OCI-LY7 (cell line): ENCODE measurements at regions not wholly inside any gene's neighbourhood (a gene's known extent, or its start where the extent isn't known, plus 50 kb on each side); places are given as distances from the start of the nearest gene placed in this dataset.

Experiments
- CTCF ChIP-seq: fragments of 200-600 bp; sonication (generic); conservative IDR thresholded peaks from 2 replicates; pipeline ENCODE4 v1.5.1; 2014; ENCODE audit warnings: mild to moderate bottlenecking, antibody characterized with exemption, low read length, moderate library complexity, mixed read lengths
- EZH2phosphoT487 ChIP-seq: fragments of 200-600 bp; sonication (generic); IDR thresholded peaks from 2 replicates; pipeline ENCODE4 v1.6.1; 2018; ENCODE audit warnings: low read depth, borderline replicate concordance, mild to moderate bottlenecking, mixed run types, antibody characterized with exemption, low read length, moderate library complexity, mixed read lengths

GRCh38 chr20:20850407-20850806 lies 138.0 kb upstream of the RALGAPA2 start:
- TF ChIP-seq CTCF (no peak), EZH2phosphoT487 (no peak)
